ENCODE measurements at regions not wholly inside any gene's neighbourhood (a gene's known extent, or its start where the extent isn't known, plus 50 kb on each side); places are given as distances from the start of the nearest gene placed in this dataset.

GRCh38 chr2:37836270-37836669, 88.8 kb upstream of the RMDN2 start:
- no peaks in the 10 kb centered on the region for H3K9me3 ChIP-seq
- H3K4me2 ChIP-seq = no peak overlapping the region
- WGBS (ENCODE audit: missing lambda C conversion rate) = 92% methylated on average over 3 of the region's 3 CpGs
- TF ChIP-seq SREBF2 (IDR thresholded peaks at IDR 0.05) = no peak
- no peak for TF ChIP-seq HOXA7 (CRISPR knock-in tag; IDR thresholded peaks at IDR 0.05)
- TF ChIP-seq GATA3 (IDR thresholded peaks at IDR 0.05; ENCODE audit: borderline replicate concordance) = no peak
- TF ChIP-seq ESRRA (IDR thresholded peaks at IDR 0.05; ENCODE audit: borderline replicate concordance, low read length) = no peak
- no peak for TF ChIP-seq MAZ (IDR thresholded peaks at IDR 0.05; ENCODE audit: borderline replicate concordance, low read depth, low read length)
- no peak for TF ChIP-seq CBX2 (IDR thresholded peaks at IDR 0.05; ENCODE audit: borderline replicate concordance, low read depth)
- no peak for TF ChIP-seq RAD21 (conservative IDR thresholded peaks at IDR 0.05 in 1 of 2, IDR thresholded peaks at IDR 0.05 in 1 of 2)
- no peak for TF ChIP-seq CEBPB (IDR thresholded peaks at IDR 0.05)
- no peak for TF ChIP-seq ZNF302 (CRISPR knock-in tag; IDR thresholded peaks at IDR 0.05)
- no peak for TF ChIP-seq NFE2L2 (conservative IDR thresholded peaks at IDR 0.05; ENCODE audit: low read length)
- no peak for TF ChIP-seq JUN (IDR thresholded peaks at IDR 0.05)
- no peak for TF ChIP-seq ATOH8 (CRISPR knock-in tag; IDR thresholded peaks at IDR 0.05; ENCODE audit: low read depth)
- DNase-seq (ENCODE audit: low read depth in 1 of 2, low spot score in 1 of 2) (no peak), ATAC-seq (no peak), FAIRE-seq (no peak)
- H3K4me1 ChIP-seq = peaks cover 12% of the 10 kb centered on the region; the same call in 2 of the 3 replicates
- ChIA-PET POLR2A (interaction anchor here (1.2 kb wide), 1 partner anchor 89 kb away, joined by 3 read pairs; the partner anchor contains the start of gene RMDN2), CTCF (interaction anchor here (0.9 to 15.3 kb wide), 6 partner anchors 34 to 446 kb away, joined by 3 to 433 read pairs (median 12); no protein-coding TSS in a partner anchor)
- no peak overlapping the region for H3K4me3 ChIP-seq
- no peak overlapping the region for H3K27ac ChIP-seq

- peaks cover 12% of the 10 kb centered on the region; the same call in 2 of the 3 replicates for H3K4me1 ChIP-seq
- H3K4me2 ChIP-seq = no peak overlapping the region
- POLR2A ChIA-PET = interaction anchor here (0.6 to 1.2 kb wide), 2 partner anchors 42 to 89 kb away, joined by 3 read pairs; partner anchors contain the start of gene RMDN2
- no peak for FAIRE-seq
- CTCF ChIA-PET = interaction anchor here (3.4 to 15.3 kb wide), 3 partner anchors 41 to 439 kb away, joined by 20 to 433 read pairs (median 172); no protein-coding TSS in a partner anchor
- no peak for ATAC-seq
- no peak overlapping the region for H3K4me3 ChIP-seq
- no peak for TF ChIP-seq MAZ (IDR thresholded peaks at IDR 0.05; ENCODE audit: borderline replicate concordance, low read depth, low read length)
- TF ChIP-seq PBX3 (IDR thresholded peaks at IDR 0.05) = no peak
- no peak for TF ChIP-seq HOXB5 (CRISPR knock-in tag; IDR thresholded peaks at IDR 0.05)
- TF ChIP-seq HOXA7 (CRISPR knock-in tag; IDR thresholded peaks at IDR 0.05) = no peak
- TF ChIP-seq CHD2 (IDR thresholded peaks at IDR 0.05; ENCODE audit: low read length, partially characterized antibody) = no peak
- TF ChIP-seq RNF2 (IDR thresholded peaks at IDR 0.05; ENCODE audit: borderline replicate concordance, low read depth) = no peak
- no peak for TF ChIP-seq NFE2L2 (conservative IDR thresholded peaks at IDR 0.05; ENCODE audit: low read length)
- TF ChIP-seq EHF (CRISPR knock-in tag; IDR thresholded peaks at IDR 0.05) = no peak
- no peak for TF ChIP-seq E2F6 (IDR thresholded peaks at IDR 0.05; ENCODE audit: borderline replicate concordance, low read depth)
- TF ChIP-seq GATA3 (IDR thresholded peaks at IDR 0.05; ENCODE audit: borderline replicate concordance) = no peak
- TF ChIP-seq KDM5A (IDR thresholded peaks at IDR 0.05) = no peak
- no peak for DNase-seq (ENCODE audit: low read depth in 1 of 2, low spot score in 1 of 2)
- no peak overlapping the region for H3K27ac ChIP-seq
- H3K9me3 ChIP-seq = no peaks in the 10 kb centered on the region
- 88% methylated on average over 6 of the region's 6 CpGs for WGBS (ENCODE audit: missing lambda C conversion rate)
These were observed 88.4 kb upstream of the RMDN2 start for GRCh38 chr2:37836711-37837110.

GRCh38 chr2:37837628-37838328, 87.3 kb upstream of the RMDN2 start:
- H3K4me1 ChIP-seq = peaks cover 3% of the 10 kb centered on the region; the same call in 1 of the 3 replicates
- no peak for FAIRE-seq
- H3K27ac ChIP-seq = no peak overlapping the region
- no peak for ATAC-seq
- H3K9me3 ChIP-seq = no peaks in the 10 kb centered on the region
- H3K4me2 ChIP-seq = no peak overlapping the region
- H3K4me3 ChIP-seq = no peak overlapping the region
- ChIA-PET POLR2A (interaction anchor here (0.6 kb wide), 1 partner anchor 41 kb away, joined by 3 read pairs; no protein-coding TSS in a partner anchor), CTCF (interaction anchor here (1.0 to 15.3 kb wide), 5 partner anchors 10 to 440 kb away, joined by 4 to 433 read pairs (median 38); no protein-coding TSS in a partner anchor)
- DNase-seq (ENCODE audit: low read depth in 1 of 2, low spot score in 1 of 2) = no peak
- WGBS (ENCODE audit: missing lambda C conversion rate) = 75% methylated on average over 6 of the region's 6 CpGs
- TF ChIP-seq CHD4 (IDR thresholded peaks at IDR 0.05; ENCODE audit: borderline replicate concordance) (no peak), NR3C1 (IDR thresholded peaks at IDR 0.05) (no peak), ESRRA (IDR thresholded peaks at IDR 0.05; ENCODE audit: borderline replicate concordance, low read length) (no peak), CHD2 (IDR thresholded peaks at IDR 0.05; ENCODE audit: low read length, partially characterized antibody) (no peak), BHLHE40 (IDR thresholded peaks at IDR 0.05; ENCODE audit: low read depth, low read length) (no peak), PBX3 (IDR thresholded peaks at IDR 0.05) (no peak)

Data from A549 (cell line).